LNCAP (cell line): ENCODE measurements at regions not wholly inside any gene's neighbourhood (a gene's known extent, or its start where the extent isn't known, plus 50 kb on each side); places are given as distances from the start of the nearest gene placed in this dataset.

ENCODE experiments used
- TF ChIP-seq, protein P1 (sequence below): fragments of 450-650 bp; IDR thresholded peaks from 2 replicates; pipeline ENCODE4 v1.5.1; 2017; ENCODE audit warnings: mild to moderate bottlenecking

DNA sequence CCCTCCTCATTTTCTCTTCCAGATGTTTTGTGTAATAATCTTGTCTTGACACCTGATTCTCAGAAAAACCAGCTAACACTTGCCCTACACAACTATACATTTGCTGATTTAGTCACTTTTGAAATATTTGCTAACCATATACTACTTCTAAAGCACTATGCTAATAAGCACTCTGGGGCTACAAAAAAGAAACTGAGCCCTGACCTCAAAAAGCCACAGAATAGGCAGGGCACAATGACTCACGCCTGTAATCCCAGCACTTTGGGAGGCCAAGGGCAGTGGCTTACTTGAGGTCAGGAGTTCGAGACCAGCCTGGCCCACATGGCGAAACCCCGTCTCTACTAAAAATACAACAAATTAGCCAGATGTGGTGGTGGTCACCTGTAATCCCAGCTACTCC lies 266.0 kb downstream of the RAD51AP2 start:
- TF ChIP-seq, protein P1, sequence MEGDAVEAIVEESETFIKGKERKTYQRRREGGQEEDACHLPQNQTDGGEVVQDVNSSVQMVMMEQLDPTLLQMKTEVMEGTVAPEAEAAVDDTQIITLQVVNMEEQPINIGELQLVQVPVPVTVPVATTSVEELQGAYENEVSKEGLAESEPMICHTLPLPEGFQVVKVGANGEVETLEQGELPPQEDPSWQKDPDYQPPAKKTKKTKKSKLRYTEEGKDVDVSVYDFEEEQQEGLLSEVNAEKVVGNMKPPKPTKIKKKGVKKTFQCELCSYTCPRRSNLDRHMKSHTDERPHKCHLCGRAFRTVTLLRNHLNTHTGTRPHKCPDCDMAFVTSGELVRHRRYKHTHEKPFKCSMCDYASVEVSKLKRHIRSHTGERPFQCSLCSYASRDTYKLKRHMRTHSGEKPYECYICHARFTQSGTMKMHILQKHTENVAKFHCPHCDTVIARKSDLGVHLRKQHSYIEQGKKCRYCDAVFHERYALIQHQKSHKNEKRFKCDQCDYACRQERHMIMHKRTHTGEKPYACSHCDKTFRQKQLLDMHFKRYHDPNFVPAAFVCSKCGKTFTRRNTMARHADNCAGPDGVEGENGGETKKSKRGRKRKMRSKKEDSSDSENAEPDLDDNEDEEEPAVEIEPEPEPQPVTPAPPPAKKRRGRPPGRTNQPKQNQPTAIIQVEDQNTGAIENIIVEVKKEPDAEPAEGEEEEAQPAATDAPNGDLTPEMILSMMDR = no peak

DNA sequence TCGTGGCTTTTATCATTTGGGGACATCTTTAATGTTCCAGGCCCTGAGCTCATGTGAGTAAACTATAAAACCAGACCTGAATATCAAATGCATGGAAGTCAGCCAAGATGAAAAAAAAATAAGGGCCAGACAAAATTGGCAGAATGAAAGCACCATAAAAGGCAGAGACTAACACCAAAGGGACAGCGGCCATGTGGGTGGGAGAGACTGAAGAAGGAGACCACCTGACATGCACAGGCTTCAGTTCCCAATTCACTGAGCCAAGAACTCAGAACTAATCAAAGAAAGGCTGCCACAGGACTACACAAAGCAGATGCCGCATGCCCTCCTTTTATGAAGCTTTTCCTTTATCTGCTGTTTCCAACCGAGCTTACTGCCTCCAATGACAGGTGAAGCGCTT lies 267.1 kb downstream of the RAD51AP2 start:
- TF ChIP-seq, protein P1 = no peak

DNA sequence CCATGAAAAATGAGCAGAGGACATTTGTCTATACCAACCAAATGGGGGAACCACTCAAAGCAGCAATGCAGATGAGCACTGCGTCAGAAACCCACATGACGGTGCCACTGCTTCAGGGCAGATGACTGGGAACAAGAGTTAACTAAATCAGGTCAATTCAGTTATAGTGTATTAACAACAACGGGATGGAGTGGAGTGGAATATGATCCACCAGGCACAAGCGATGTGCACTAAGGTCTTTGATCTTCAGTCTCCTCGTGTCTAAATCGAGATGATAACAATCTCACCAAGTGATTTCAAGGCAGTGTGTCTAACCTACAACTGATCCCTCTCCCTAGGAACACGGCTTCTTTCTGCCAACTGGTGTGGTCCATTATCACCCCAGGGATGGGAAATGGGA lies 269.0 kb downstream of the RAD51AP2 start:
- TF ChIP-seq, protein P1 = no peak

DNA sequence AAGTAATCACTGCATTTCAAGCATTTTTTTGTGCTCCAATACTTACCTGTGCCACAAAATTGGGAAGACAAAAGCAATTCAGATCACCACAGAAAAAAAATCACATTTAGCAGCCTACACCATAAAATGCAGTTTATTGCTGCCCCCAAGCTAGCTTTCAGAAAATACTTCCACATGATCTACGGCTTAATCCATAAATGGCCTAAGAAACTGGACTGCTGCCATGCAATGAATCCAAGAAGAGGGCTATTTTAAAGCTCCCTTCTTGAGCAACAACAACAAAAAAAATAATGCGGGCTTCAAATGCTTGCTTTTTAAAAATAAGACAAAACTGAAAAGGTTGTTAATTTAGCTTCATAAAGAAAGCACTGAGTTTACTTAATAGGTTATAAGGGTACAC lies 272.3 kb downstream of the RAD51AP2 start:
- TF ChIP-seq, protein P1 = no peak

DNA sequence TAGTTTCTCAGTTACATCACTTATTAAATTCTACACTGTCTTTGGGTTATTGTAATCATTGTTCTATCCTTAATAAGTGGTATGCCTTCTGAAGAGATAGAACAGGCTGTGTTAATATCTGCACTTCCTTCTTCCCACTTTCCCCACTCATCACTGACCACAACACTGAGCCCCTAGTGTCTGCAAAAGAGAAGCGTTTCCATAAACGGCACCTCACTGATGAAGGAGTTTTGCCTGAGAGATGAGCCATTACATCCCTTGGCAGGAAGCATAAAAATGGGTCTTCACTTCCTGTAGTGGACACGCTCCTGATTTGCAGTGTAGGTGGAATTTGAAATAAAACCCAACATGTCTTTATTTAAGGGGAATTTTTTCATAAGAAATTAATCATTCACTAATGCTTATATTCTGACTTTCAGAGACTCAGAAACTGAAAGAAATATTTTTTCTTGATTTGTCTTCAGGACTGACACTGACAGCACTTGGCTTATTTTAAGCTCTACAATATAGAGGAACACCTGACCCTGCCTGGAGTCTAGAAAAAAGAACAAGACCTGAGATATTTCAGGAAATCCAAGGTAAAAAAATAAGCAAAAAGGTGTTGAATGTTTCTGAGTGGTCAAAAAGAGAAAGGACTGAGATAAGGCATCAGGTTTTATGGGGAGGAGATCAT lies 275.3 kb downstream of the RAD51AP2 start:
- TF ChIP-seq, protein P1 = no peak

DNA sequence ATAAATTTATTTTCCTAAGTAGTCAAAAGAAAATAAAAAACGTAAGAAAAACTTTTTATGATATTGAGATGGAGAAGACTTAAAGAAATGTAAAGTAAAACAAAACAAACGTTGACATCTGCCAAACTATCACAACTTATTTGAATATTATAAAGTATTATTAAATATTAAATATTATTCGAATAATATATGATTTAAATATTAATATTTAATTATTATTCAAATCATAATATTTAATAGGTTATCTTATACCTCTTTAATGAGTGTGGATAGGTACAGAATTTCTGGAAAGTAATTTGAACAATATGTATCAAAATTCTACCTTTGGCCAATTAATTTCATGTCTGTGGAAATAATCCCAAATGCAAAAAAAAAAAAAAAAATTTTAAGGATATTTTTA lies 278.7 kb downstream of the RAD51AP2 start:
- TF ChIP-seq, protein P1 = no peak

DNA sequence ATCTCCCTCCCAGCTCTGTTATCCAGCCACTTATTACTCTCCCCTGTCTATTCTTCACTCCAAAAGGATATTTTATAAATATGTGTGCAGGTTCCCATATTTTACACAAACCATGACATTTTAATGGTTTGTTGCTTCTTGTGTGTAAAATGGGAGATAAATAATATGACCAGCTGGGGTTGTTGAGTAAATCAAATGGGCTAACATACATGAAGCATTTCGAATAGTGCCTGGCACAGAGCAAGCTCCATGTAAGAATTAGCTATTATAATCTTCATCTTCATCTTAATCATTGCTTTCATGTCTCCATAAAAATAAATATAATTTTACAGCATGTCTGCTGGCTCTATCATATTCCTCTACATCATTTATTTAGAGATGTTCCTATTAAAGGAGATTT lies 283.1 kb downstream of the RAD51AP2 start:
- TF ChIP-seq, protein P1 = no peak
